ENCODE measurements at regions not wholly inside any gene's neighbourhood (a gene's known extent, or its start where the extent isn't known, plus 50 kb on each side); places are given as distances from the start of the nearest gene placed in this dataset.

DNA sequence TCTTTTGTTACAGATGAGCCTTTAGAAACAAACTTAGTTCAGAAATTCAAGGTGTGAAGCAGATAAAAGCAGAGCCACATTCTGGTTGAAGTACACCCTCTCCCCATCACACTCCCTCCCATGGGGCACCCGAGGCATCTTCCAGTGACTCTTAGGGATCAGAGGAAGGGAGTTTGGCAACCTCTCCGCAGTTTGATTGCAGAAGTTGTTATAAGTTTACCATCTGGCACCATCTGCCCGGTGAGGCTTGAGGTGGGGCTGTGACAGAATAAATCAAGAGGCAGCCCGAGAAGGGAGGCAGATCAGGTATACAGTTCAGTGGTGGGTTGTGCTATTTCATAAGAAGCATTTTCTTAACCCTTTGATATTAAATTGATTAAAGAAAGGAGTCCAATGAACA lies 458.6 kb upstream of the CLINT1 start:
- WGBS, 2 donors, result 44 to 54% methylated on average over 4 of the region's 4 CpGs
- Histone ChIP-seq H3K9me3 (no peaks in the 10 kb centered on the region), H3K36me3 (no peaks in the 10 kb centered on the region), H3K4me1 (peaks cover 0 to 3% (median 0%) of the 10 kb centered on the region in 9 donors), H3K4me3 (no peak overlapping the region), H3K27ac (no peak overlapping the region), H3K27me3 (no peaks in the 10 kb centered on the region)
- ATAC-seq, result no peak
- DNase-seq, result no peak
- TF ChIP-seq, protein P1, sequence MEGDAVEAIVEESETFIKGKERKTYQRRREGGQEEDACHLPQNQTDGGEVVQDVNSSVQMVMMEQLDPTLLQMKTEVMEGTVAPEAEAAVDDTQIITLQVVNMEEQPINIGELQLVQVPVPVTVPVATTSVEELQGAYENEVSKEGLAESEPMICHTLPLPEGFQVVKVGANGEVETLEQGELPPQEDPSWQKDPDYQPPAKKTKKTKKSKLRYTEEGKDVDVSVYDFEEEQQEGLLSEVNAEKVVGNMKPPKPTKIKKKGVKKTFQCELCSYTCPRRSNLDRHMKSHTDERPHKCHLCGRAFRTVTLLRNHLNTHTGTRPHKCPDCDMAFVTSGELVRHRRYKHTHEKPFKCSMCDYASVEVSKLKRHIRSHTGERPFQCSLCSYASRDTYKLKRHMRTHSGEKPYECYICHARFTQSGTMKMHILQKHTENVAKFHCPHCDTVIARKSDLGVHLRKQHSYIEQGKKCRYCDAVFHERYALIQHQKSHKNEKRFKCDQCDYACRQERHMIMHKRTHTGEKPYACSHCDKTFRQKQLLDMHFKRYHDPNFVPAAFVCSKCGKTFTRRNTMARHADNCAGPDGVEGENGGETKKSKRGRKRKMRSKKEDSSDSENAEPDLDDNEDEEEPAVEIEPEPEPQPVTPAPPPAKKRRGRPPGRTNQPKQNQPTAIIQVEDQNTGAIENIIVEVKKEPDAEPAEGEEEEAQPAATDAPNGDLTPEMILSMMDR (IDR thresholded peaks at IDR 0.05), result no peak
- intact Hi-C loops (cut with DNase I), result no loop called here

DNA sequence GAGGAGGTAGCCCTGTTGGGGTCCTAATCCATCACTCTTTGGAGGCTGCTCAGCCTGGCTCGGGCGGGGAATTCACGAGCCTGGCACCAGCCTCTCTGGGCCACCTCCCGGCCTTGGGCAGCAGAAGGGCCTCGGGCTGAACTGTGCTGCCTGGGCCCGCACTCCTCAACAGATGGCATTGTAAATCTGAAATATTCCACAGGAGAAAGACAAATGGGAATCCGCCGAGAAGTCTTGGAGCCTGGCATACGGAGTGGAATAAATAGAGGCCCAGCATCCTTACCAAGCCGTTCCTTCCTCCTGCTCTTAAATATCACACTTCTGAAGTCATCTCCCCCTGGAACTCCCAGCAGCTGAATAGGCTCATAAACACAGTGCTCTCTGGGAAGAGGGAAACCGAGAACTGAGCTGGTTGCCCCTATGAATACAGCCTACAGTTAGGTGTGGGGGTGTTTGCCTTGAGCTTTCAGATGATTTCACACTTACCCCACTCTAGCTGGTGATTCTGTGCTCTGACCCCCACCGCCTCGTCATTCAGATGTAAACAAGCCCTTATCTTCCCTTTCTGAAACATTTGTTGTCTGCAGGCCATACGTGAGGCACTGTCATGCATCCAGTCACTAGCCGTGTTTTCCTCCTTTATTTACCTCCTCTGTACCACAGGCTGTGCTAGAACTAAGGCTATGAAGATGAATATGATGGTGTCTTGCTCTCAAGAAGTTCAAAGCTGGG lies 455.0 kb upstream of the CLINT1 start:
- DNase-seq, result no peak
- Histone ChIP-seq H3K4me3 (no peak overlapping the region), H3K27ac (no peak overlapping the region), H3K4me1 (no peaks in the 10 kb centered on the region), H3K27me3 (no peaks in the 10 kb centered on the region), H3K36me3 (no peaks in the 10 kb centered on the region), H3K9me3 (no peaks in the 10 kb centered on the region)
- no peak for ATAC-seq
- TF ChIP-seq, protein P1 (IDR thresholded peaks at IDR 0.05), result no peak
- 87 to 88% methylated on average over 15 of the region's 15 CpGs for WGBS, 2 donors
- intact Hi-C loops (cut with DNase I), result no loop called here

DNA sequence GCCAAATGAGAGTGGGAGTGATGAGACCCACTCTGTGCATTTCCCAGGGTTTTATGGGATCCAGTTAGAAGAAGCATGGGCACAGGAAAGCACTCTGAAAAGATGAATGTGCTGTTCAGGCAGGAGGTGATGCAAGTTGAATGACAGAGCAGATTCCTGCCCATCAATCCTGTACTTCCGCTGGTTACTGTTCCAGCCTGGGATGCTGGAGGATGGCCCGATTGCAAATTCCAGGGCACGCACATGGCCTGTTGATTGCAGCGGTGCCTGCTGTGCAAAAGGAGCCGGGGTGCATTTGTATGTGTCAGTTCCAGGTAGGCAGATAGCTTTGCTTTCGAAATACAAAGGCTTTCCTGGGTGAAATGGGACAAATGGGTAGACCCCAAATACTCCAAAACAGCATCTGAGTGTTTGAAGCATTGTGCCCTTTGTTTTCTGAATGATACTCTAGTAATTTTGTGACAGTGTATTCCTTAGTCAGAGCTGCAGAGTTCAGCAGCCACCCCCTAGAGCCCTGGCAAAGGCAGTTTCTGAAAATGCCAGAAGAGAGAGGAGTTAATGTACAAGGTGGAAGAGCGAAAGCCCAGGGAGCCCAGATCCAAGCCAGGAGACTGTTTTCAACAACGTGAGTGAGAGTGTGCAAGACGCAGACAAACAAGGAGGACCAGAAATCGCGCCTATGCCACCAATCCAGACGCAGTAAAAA lies 454.2 kb upstream of the CLINT1 start:
- ATAC-seq (no peak), DNase-seq (no peak)
- Histone ChIP-seq H3K36me3 (no peaks in the 10 kb centered on the region), H3K27ac (no peak overlapping the region), H3K4me1 (peaks cover 0 to 3% (median 0%) of the 10 kb centered on the region in 9 donors), H3K4me3 (no peak overlapping the region), H3K27me3 (no peaks in the 10 kb centered on the region), H3K9me3 (no peaks in the 10 kb centered on the region)
- intact Hi-C loops (cut with DNase I), result no loop called here
- WGBS, 2 donors, result 81 to 88% methylated on average over 12 of the region's 12 CpGs
- TF ChIP-seq, protein P1 (IDR thresholded peaks at IDR 0.05), result no peak

DNA sequence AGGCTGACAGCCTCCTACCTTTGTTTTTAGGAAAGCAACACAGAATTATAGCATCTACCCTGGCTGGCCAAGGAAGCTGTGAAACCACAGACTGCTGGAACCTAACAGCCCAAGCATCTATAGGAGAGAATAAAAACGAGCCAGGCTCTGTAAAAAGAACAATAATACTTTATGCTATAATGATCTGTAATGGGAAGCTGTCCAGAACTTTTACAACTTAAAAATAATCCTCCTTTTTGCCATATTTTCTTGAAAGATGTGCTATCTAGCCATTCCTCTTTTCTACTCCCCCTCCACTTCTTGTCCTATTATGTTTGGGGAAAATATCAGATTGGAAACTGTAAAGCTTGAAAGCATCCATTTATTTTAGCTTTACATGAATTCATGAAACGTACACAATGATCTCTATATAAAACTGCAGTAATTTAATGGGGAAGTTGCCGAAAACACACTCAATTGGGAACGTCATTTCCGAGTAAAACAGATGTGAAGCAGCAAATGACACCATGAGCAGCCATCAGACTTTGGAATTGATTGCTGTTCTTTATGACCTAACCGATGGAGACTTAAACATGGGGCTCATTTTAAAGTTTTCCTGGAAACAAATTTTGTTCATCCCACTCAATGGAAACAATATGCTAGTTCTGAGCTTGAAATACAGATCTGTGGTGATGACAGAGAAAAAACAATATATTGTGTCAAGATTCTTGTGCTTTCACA lies 450.3 kb upstream of the CLINT1 start:
- TF ChIP-seq, protein P1 (IDR thresholded peaks at IDR 0.05), result no peak
- no peaks in the 10 kb centered on the region for H3K9me3 ChIP-seq
- WGBS, 2 donors, result 74 to 84% methylated on average over 6 of the region's 6 CpGs

More for the DNA sequence above, 450.3 kb upstream of the CLINT1 start:
- peaks cover 0 to 14% (median 0%) of the 10 kb centered on the region in 9 donors for H3K4me1 ChIP-seq
- H3K4me3 ChIP-seq, result no peak overlapping the region
- intact Hi-C loops (cut with DNase I), result loop anchor here in 1 of 10 donors (10.0 kb wide), 1 partner anchor 106 kb away; no protein-coding TSS in a partner anchor
- no peaks in the 10 kb centered on the region for H3K27me3 ChIP-seq
- ATAC-seq, result no peak
- H3K27ac ChIP-seq, result no peak overlapping the region
- no peak for DNase-seq
- no peaks in the 10 kb centered on the region for H3K36me3 ChIP-seq
